HG03175 (cell line): ENCODE measurements at regions not wholly inside any gene's neighbourhood (a gene's known extent, or its start where the extent isn't known, plus 50 kb on each side); places are given as distances from the start of the nearest gene placed in this dataset.
A peak's percentile ranks its signal among the peaks of the same experiment; 100 is the strongest.

Experiments
- ATAC-seq: cut with Tn5 transposase; IDR thresholded peaks from one replicate; pipeline ENCODE4 v1.9.1; 2021; ENCODE audit warnings: mild to moderate bottlenecking, moderate library complexity; ENCODE audit not compliant: unreplicated experiment

DNA sequence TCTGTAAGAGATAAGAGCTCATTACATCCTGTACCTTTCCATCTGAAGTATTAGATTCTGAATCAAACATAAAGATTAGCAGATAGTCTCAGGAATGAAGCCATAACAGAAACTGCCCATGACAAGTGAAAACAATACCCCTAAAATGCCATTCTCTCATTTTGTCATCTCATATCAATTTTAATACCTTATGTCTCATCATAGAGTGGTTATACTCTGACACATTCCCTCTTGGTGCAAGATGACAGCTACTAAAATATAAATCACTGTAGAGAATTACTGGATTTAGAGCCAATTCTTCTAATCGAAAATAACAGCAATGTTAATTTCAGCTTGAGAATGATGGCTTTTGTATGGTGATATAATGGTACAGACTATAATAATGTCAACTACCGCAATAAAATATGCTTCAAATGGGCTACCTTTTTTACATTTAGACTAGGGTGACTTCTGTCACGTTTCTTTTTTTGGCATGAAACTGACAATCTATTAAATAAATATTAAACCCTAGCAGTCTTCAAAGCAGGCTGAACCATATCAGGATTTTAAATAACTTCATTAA lies 125.1 kb upstream of the ITGA4 start:
- no peak for ATAC-seq

DNA sequence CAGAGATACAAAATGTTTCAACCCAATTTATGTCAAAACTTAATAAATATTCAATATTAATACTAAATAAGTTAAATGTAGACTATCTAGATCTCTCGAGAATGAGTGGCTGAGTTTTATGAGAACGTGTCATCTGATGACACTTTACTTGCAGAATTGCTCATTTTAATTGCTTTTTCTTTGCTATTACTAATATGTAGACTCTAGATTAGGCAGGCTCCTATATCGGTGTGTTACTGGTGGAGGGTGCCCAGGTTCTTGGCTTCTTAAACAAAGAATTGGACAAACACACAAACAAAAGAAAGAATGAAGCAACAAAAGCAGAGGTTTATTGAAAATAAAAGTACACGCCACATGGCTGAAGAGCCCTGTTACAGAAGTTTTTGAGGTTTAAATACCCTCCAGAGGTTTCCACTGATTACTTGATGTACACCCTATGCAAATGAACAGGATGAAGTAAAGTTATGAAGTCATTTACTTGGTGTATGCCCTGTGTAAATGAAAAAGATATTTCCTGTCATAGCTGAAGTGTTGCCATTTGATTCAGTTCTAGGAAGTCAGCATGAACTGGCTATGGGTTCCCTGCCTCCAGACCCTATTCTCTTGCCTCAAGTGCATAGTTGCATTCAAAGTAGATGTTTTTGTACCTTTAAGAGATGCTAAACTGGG lies 122.9 kb upstream of the ITGA4 start:
- ATAC-seq: peak; percentile 70

DNA sequence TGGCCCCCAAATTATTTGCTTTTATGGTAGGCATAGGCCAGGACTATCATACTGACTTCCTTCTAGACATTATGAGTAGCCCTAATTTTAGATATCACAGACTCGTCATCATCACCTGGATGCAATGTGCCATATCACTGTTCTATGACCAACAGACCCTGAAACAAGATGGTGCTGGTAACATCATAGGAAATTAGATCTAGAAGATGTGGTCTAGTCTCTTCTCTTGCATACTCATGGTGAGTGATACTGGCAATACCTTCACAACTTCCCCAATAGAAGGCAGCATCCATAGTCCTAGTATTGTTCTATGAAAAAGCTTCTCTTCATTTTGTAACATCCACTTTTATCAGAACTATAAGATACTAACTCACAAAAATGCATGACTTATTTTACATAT lies 116.3 kb upstream of the ITGA4 start:
- no peak for ATAC-seq

DNA sequence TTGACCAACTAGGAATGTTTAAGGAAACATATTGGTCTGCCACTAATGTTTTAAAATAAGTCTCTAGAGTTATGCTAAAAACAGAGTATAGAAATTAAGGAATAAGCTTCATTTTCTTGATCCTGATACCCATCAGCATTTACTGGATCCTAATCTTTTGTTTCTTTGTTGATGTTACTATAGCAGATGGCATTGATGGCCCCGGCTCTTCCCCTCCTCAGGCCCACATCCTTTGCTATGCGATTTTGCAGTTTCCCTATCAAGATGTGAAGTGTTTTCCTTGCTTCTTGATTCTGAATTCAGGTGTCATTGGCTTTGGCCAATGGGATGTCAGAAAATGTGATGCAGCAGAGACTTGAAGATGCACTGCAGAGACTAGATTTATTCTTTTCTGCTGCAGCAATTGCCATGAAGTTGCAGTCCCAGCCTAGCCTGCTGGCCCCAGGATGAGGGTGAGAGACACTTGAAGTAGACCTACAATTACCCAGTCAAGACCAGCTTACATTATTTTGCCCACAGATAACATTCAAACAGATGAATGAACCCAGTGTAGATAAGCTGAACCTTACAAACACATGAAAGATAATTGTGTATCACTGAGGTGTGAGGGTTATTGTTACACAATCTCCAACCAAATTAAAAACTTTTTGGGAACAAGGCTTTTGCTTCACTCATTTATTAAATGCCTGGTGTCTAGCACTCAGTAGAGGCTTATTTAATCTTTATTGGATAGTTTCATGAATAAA lies 115.2 kb upstream of the ITGA4 start:
- ATAC-seq: no peak

DNA sequence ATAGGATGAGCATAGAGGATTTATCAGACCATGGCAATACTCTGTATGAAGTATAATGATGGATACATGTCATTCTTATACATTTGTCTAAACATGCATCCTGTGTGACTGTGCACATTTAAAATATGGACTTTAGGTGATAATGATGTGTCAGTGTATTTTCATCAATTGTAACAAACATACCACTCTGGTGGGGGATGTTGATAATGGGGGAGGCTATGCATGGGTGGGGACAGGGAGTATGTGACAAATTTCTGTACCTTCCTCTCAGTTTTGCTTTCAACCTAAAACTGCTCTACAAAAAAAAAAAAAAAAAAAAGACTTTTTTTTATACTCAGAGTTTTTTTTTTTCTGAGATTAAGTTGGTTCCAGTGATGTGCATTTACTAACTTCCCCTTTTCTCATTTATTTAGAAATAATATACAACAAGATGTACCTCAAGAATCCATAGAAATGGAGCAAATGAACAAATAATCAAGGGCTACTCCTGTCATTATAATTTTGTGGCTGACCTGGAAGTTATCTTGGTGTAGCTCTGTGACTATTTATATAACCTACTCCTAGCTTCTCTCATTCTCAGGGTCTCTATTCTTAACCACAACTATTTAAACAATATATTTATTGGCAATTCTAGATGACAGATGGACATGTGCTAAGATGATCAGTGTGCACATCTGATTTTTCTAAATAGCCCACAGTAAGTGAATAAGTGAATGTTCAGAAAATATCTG lies 108.9 kb upstream of the ITGA4 start:
- peak; percentile 84 for ATAC-seq

DNA sequence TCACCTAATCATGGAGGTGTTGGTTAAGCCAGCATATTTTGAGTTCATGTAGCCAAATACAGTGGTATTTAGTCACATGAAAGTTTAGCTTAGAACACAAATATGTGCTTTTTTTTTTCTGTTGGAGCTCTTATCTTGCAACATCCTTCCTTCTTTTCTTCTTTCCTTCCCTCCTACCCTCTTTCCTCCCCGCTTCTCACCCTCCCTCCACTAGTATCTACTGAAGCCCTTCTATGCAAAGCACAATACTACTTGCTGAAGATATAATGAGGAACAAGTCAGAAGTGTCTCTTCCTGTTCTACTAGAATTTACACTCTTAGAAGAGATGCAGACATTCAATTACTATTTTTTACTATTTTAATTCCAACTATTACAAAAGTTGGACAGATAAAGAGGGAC lies 105.0 kb upstream of the ITGA4 start:
- no peak for ATAC-seq

DNA sequence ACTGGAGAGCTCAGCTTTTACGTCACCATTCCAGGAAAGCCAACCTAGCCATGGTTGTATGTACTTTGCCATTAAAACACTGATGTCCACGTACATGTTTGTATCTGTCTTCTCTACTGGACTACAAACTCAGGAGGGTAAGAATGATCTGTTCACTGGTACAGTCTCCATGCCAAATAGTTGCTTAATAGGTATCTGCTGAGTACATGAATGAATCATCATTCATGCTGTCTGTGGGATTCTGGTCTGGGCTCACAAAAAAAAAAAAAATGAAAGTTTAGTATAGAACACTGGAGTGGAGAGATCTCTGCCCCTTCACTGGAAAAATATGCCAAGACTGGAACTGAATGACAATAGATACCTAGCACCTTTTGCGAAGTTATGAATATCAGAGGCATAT lies 102.6 kb upstream of the ITGA4 start:
- ATAC-seq: no peak

DNA sequence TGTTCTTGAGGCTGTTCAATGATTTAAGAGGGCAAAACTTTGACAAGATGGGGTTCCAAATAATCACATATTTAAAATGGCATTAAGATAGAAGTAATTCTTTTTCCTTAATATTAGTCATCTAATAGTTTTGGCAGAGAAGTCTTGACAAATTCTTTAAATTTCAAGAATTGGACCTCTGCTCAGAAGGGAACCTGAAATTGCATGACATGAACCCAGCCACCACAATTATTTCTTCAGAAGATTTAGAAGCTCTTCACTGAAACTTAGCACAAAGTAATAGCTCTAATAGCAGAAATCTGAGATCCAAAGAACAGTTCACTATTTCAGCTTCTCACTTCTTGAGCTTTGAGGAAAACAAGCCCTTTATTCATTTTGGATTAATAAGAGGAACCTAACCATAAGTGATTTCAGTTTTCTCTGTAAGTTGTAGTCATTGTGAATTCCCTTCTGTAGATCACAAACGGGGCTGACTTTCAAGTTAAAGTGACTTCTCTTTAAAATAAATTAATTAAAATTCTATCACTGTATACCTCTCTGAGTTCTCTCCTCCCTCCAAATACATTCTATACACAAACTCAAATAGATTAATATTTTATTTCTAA lies 100.6 kb upstream of the ITGA4 start:
- no peak for ATAC-seq

DNA sequence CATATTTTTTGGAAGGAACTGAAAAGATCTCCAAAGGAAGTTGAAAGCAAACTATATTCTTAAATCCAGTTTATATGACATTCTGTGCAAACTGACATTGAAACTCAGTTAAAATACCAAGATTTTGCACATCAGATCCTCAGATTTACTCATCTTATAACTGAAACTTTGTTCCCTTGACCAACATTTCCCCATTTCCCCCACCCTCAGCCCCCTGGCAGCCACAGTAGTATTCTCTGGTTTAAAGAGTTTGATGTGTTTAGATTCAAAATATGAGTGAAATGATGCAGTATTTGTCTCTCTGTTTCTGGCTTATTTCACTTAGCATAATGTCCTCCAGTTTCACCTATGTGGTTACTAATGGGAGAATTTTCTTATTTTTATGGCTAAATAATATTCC lies 99.2 kb upstream of the ITGA4 start:
- ATAC-seq: no peak

DNA sequence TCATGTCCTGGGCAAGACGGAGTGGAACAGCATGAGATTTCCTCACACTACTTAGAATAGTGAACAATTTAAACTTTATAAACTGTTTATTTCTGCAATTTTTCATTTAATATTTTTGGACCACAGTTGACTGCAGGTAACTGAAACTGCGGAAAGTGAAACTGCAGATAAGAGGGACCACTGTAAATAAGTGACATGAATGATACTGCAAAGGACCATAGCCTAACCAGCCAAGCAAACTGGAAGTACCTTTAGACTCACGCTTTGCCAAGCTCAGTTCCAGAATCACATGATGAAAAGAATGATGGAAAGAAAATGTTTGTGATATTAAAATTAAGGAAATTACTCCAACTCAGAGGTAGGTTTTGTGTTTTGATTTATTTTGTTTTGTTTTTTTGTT lies 94.6 kb upstream of the ITGA4 start:
- ATAC-seq: no peak

DNA sequence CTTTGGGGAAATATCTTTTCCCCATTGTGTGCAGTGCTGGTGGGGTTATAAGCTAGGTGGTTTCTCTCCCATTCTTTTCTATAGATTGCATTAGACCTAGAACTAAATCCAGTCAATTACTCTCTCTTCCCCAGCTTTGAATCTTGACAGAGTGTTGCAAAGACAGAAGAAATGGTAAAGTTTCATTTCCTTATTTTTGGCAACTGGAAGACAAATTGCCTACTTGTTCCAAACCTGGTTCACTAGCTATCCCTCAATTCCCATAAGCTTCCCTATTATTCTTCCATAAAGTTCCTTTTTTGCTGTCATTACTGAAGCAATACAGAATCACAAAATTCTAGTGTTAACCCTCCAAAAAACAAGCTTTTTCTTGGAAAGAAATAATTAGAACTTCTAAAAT lies 94.0 kb upstream of the ITGA4 start:
- ATAC-seq: no peak

DNA sequence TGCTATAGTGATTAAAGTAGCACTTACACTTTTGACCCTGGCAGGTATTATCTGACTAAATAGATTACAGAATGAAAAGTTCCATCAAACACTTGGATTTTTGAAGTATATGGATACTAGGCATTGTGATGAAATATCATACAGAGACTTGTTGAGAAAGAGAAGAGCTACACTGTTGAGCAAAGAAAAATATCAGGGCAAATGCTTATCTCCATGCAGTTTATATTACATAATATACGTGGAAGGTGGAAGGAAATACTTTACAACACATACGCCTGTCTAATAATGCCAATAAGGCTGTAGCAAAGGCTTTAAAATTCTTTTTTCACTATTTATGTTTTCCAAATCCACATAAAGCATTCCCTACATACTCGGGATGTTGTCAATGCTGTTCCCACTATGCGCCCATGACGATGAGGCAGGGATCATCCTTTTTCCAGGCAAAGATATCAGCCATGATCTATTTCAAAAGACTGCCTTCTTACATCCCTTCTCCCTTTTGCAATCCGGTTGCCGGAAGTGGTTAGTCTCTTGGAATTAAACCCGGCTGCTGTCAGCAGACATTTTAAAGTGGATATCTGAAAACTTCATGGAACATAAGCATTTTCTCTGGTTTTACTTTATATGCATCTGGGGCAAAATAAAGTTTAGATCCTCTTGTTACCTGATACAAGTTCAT lies 92.6 kb upstream of the ITGA4 start:
- ATAC-seq: no peak

DNA sequence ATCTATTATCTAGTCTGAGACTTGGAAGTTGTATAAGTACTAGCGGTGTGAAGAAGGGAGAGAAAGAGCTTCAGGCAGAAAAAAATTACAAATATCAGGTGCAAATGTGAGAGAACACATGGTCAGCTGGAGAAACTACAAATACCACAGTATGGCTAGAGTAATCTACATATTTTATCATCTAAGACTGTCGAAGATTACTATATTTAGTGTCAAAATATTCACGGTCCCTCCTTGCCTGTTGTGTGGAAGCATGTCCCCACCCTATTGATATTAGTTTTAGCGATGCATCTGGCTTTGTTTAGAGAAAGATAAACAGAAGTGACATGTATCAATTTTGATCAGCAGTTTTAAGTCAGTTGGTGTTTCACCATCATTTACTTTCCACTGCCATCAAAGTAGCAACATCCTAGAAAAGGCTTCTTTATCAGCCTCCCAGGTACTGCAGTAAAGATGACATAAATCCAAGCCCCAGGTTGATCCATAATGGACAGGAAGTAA lies 90.5 kb upstream of the ITGA4 start:
- ATAC-seq: no peak

DNA sequence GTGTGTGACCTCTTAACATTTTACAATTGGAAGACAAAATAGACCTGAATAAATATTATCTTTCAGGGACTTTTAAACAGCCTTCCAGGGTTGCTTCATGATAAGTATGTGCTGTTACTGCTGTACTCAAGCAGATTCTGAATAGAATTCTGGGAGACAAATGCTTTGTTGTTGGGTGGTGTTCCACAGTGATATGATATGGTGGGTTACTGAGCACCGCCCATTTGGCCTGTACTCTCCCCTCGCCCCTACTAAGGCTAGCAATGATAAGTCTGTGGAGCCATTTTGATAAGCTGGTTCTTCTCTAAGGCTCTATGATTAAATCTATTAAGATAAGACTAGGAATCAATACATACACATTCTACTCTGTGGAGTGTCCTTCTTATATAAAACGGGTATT lies 89.8 kb upstream of the ITGA4 start:
- no peak for ATAC-seq

DNA sequence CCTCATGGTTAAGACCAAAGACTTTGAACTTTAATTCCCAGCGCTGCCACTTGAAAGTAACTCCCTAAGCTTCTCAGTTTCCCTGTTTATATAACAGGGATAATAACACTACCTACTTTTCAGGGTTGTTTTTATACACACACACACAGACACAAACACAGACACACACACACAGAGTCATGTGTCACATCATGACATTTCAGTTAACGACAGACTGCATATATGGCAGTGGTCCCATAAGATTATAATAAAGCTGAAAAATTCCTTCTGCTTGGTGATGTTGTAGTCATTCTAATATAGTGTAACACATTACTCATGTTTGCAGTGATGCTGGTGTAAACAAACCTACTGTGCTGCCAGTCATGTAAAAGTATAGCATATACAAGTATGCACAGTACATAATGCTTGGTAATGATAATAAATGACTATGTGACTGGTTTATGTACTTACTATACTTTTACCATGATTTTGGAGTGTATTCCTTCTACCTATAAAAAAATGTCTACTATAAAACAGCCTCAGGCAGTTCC lies 89.2 kb upstream of the ITGA4 start:
- no peak for ATAC-seq

DNA sequence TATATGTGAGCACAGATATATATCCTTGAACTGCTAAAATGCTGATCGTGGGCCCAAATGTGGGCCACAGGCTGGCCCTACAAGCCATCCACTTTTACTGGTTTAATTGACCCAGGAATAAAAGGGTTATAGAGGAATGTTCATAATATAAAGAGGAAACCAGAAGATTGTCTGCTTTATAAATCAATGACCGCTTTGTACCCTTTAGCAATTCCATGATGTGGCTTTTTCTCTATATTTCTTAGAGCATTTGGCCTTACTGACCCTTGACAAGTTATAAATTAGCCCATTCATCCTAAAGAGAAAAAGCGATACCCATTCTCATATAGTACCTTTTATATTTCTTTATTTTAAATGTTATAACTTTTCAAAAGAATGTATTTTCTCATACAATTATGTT lies 87.1 kb upstream of the ITGA4 start:
- no peak for ATAC-seq

DNA sequence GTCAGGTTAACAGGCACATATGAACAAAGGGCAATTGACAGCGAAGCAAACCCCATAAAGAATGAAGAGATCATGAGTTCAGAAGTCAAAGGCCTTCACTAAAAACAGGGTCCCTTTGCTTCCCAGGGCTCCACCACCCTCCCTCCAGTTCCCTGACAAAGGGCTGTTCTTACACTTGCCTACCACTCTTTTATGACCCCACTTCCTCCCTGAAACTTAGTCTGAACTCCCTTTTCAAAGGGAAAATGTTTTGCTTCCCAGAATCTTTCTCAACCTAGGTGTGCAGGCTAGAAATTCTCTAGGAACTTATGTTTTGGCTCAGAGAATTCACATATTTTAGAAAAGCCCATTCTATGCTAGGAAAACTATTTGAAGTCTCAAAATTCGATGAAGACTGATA lies 86.0 kb upstream of the ITGA4 start:
- ATAC-seq: no peak

DNA sequence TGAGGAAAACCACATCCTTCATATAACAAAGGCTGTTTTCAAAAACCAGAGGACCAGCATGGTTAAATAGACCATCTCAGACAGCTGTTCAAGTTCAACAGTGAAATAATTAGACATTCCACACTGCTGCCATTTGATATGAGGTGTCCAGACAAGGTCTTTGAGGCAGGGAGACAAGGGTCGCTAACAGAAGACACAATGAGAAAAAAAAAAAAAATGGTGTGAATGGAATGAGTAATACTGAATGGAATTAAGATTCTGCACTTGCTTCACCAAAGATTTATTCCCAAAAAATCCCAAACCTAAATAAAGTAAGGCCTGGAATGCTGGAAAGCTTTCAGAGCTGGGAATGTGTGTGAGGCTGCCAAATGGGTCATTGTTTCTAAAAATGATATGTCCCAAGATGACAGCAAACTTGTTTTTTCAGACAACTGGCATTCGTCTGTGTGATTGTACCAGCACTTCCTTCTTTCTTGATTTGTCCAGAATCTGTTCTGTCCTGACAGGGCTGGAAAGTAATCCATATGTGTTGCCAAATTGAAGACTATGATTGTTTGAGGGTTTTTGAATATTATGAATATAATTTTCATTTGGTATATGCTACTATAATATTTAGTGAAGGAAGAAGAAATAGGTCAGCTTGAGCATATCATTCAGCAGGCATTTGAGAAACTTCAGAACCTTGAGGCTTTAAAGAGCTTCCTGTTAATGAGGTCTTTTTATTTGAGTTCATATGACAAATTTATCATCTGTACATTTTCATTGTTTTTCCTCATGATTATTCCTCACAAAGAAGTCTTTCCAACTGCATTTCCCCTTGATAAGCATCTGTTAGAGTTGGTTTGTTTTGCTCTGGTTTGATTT lies 85.2 kb upstream of the ITGA4 start:
- ATAC-seq: no peak

DNA sequence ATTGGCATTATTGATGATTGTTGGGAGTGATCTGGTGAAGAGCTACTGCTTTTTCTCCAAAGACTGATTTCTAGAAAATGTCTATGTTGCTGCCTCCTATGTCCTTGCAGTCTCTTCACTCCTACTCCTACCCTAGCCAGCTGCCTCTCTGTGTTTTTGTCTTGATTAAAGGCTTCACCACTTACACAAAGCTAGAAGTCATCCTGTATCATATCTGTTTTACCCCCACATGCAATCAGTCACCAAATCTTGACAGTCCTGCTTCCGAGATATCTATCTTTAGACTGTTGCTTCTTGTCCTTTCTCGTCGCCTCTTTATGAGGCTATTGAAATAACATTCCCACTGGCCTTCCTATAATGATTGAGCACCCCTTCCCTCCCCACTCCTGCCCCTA lies 84.5 kb upstream of the ITGA4 start:
- ATAC-seq: no peak
